ENCODE measurements at regions not wholly inside any gene's neighbourhood (a gene's known extent, or its start where the extent isn't known, plus 50 kb on each side); places are given as distances from the start of the nearest gene placed in this dataset.

DNA sequence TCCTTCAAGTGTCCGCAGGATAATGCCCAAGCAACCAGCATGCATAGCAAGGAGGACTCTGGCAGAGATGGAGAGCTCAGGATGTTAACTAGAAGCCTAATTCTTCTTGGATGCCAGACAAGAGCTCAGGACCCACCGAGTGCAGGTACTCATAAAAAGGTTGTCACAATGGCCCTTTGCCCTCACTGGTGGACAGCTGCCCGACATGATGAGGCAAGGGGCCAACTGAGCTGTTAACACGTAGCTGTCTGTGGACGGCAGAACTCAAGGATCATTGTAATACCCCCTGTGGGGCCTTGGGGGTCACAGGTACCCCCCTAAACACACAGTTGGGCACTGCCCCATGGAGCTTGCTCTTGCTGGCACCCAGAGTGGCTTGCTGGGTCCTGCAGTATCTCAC lies 393.7 kb downstream of the PIK3C3 start (continued):
- TF ChIP-seq, protein P1, sequence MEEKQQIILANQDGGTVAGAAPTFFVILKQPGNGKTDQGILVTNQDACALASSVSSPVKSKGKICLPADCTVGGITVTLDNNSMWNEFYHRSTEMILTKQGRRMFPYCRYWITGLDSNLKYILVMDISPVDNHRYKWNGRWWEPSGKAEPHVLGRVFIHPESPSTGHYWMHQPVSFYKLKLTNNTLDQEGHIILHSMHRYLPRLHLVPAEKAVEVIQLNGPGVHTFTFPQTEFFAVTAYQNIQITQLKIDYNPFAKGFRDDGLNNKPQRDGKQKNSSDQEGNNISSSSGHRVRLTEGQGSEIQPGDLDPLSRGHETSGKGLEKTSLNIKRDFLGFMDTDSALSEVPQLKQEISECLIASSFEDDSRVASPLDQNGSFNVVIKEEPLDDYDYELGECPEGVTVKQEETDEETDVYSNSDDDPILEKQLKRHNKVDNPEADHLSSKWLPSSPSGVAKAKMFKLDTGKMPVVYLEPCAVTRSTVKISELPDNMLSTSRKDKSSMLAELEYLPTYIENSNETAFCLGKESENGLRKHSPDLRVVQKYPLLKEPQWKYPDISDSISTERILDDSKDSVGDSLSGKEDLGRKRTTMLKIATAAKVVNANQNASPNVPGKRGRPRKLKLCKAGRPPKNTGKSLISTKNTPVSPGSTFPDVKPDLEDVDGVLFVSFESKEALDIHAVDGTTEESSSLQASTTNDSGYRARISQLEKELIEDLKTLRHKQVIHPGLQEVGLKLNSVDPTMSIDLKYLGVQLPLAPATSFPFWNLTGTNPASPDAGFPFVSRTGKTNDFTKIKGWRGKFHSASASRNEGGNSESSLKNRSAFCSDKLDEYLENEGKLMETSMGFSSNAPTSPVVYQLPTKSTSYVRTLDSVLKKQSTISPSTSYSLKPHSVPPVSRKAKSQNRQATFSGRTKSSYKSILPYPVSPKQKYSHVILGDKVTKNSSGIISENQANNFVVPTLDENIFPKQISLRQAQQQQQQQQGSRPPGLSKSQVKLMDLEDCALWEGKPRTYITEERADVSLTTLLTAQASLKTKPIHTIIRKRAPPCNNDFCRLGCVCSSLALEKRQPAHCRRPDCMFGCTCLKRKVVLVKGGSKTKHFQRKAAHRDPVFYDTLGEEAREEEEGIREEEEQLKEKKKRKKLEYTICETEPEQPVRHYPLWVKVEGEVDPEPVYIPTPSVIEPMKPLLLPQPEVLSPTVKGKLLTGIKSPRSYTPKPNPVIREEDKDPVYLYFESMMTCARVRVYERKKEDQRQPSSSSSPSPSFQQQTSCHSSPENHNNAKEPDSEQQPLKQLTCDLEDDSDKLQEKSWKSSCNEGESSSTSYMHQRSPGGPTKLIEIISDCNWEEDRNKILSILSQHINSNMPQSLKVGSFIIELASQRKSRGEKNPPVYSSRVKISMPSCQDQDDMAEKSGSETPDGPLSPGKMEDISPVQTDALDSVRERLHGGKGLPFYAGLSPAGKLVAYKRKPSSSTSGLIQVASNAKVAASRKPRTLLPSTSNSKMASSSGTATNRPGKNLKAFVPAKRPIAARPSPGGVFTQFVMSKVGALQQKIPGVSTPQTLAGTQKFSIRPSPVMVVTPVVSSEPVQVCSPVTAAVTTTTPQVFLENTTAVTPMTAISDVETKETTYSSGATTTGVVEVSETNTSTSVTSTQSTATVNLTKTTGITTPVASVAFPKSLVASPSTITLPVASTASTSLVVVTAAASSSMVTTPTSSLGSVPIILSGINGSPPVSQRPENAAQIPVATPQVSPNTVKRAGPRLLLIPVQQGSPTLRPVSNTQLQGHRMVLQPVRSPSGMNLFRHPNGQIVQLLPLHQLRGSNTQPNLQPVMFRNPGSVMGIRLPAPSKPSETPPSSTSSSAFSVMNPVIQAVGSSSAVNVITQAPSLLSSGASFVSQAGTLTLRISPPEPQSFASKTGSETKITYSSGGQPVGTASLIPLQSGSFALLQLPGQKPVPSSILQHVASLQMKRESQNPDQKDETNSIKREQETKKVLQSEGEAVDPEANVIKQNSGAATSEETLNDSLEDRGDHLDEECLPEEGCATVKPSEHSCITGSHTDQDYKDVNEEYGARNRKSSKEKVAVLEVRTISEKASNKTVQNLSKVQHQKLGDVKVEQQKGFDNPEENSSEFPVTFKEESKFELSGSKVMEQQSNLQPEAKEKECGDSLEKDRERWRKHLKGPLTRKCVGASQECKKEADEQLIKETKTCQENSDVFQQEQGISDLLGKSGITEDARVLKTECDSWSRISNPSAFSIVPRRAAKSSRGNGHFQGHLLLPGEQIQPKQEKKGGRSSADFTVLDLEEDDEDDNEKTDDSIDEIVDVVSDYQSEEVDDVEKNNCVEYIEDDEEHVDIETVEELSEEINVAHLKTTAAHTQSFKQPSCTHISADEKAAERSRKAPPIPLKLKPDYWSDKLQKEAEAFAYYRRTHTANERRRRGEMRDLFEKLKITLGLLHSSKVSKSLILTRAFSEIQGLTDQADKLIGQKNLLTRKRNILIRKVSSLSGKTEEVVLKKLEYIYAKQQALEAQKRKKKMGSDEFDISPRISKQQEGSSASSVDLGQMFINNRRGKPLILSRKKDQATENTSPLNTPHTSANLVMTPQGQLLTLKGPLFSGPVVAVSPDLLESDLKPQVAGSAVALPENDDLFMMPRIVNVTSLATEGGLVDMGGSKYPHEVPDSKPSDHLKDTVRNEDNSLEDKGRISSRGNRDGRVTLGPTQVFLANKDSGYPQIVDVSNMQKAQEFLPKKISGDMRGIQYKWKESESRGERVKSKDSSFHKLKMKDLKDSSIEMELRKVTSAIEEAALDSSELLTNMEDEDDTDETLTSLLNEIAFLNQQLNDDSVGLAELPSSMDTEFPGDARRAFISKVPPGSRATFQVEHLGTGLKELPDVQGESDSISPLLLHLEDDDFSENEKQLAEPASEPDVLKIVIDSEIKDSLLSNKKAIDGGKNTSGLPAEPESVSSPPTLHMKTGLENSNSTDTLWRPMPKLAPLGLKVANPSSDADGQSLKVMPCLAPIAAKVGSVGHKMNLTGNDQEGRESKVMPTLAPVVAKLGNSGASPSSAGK (IDR thresholded peaks at IDR 0.05) = no peak
- TF ChIP-seq, protein P2, sequence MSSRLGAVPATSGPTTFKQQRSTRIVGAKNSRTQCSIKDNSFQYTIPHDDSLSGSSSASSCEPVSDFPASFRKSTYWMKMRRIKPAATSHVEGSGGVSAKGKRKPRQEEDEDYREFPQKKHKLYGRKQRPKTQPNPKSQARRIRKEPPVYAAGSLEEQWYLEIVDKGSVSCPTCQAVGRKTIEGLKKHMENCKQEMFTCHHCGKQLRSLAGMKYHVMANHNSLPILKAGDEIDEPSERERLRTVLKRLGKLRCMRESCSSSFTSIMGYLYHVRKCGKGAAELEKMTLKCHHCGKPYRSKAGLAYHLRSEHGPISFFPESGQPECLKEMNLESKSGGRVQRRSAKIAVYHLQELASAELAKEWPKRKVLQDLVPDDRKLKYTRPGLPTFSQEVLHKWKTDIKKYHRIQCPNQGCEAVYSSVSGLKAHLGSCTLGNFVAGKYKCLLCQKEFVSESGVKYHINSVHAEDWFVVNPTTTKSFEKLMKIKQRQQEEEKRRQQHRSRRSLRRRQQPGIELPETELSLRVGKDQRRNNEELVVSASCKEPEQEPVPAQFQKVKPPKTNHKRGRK (tag; IDR thresholded peaks at IDR 0.05) = no peak
- TF ChIP-seq ZNF79 (CRISPR knock-in tag; IDR thresholded peaks at IDR 0.05; ENCODE audit: low read depth) = no peak
- TF ChIP-seq RB1 (IDR thresholded peaks at IDR 0.05; ENCODE audit: low read depth) = no peak
- TF ChIP-seq, protein P3, sequence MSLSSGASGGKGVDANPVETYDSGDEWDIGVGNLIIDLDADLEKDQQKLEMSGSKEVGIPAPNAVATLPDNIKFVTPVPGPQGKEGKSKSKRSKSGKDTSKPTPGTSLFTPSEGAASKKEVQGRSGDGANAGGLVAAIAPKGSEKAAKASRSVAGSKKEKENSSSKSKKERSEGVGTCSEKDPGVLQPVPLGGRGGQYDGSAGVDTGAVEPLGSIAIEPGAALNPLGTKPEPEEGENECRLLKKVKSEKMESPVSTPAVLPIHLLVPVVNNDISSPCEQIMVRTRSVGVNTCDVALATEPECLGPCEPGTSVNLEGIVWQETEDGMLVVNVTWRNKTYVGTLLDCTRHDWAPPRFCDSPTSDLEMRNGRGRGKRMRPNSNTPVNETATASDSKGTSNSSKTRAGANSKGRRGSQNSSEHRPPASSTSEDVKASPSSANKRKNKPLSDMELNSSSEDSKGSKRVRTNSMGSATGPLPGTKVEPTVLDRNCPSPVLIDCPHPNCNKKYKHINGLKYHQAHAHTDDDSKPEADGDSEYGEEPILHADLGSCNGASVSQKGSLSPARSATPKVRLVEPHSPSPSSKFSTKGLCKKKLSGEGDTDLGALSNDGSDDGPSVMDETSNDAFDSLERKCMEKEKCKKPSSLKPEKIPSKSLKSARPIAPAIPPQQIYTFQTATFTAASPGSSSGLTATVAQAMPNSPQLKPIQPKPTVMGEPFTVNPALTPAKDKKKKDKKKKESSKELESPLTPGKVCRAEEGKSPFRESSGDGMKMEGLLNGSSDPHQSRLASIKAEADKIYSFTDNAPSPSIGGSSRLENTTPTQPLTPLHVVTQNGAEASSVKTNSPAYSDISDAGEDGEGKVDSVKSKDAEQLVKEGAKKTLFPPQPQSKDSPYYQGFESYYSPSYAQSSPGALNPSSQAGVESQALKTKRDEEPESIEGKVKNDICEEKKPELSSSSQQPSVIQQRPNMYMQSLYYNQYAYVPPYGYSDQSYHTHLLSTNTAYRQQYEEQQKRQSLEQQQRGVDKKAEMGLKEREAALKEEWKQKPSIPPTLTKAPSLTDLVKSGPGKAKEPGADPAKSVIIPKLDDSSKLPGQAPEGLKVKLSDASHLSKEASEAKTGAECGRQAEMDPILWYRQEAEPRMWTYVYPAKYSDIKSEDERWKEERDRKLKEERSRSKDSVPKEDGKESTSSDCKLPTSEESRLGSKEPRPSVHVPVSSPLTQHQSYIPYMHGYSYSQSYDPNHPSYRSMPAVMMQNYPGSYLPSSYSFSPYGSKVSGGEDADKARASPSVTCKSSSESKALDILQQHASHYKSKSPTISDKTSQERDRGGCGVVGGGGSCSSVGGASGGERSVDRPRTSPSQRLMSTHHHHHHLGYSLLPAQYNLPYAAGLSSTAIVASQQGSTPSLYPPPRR (CRISPR knock-in tag; IDR thresholded peaks at IDR 0.05; ENCODE audit: borderline replicate concordance) = no peak
- TF ChIP-seq, protein P4, sequence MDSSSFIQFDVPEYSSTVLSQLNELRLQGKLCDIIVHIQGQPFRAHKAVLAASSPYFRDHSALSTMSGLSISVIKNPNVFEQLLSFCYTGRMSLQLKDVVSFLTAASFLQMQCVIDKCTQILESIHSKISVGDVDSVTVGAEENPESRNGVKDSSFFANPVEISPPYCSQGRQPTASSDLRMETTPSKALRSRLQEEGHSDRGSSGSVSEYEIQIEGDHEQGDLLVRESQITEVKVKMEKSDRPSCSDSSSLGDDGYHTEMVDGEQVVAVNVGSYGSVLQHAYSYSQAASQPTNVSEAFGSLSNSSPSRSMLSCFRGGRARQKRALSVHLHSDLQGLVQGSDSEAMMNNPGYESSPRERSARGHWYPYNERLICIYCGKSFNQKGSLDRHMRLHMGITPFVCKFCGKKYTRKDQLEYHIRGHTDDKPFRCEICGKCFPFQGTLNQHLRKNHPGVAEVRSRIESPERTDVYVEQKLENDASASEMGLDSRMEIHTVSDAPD (CRISPR knock-in tag; IDR thresholded peaks at IDR 0.05) = no peak
- TF ChIP-seq SRF (CRISPR knock-in tag; IDR thresholded peaks at IDR 0.05) = no peak
